C1 segment of cervical spinal cord (tissue), 14 donors: ENCODE measurements at regions not wholly inside any gene's neighbourhood (a gene's known extent, or its start where the extent isn't known, plus 50 kb on each side); places are given as distances from the start of the nearest gene placed in this dataset.
"Not testable (repeated sequence)": the region's sequence is repeated elsewhere in the genome, so short reads cannot be mapped to it uniquely, and the experiment has no call there.

ENCODE experiments used
- DNase-seq, 14 donors: peaks; one replicate each; lab custom pipeline; 2025; lab: John Stamatoyannopoulos, UW

DNA sequence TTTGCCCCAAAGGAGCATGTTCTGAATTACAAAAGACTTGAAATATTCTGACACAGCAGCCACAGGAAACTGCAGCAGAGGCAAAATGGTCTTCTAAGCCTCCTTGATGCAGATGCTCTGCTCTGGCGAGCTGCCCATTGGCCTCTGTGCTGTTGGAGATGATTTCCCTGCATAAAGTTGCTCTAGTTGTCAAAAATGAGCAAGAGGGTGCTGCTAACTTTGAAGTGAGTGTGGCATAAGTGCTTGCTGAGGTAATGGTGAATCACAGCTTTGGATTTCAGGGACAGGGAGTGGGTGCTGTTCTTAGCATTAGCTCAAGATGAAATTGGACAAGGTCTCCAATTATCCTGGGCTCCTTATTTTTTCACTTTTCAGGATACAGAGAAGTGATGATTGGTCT, 435.4 kb downstream of the TMEM135 start:
- no peak for DNase-seq

DNA sequence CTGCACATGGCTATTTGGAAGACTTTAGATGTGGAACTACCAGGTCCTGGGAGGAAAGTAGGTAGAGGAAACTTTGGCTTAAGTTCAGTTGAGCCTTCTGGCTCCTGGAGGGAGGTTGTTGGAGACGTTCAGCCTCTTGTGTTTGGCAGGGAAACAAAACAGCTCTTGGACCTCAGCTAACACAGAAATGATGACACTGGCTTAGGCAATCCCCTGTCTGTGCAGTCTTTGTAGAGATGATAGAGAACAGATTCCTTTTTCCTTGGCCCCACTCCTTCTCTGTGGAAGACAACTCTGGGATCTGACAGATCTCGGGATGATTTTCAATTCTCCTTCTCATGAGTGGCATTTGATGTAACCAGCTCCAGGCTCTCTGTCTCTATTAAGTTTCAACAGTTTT, 428.5 kb downstream of the TMEM135 start:
- DNase-seq, result no peak

DNA sequence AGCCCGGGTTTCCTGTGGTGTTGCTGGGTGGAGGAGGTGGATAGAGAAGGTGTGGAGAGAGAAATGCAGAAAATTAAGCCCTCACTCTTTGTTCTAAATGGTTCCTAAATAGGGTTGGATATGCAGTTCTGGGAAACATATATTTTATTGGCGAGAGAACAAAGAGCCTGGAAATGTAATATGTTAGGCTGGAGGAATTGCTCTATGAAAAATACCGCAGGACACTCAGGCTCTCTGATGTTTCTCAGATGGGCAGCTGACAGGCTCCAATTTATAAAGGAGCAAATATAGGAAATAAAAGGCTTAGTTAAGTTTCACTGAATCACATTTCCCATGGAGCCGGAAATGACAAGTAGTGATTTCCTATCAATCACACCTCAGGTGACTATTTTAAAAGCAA, 428.0 kb downstream of the TMEM135 start:
- DNase-seq, result no peak

DNA sequence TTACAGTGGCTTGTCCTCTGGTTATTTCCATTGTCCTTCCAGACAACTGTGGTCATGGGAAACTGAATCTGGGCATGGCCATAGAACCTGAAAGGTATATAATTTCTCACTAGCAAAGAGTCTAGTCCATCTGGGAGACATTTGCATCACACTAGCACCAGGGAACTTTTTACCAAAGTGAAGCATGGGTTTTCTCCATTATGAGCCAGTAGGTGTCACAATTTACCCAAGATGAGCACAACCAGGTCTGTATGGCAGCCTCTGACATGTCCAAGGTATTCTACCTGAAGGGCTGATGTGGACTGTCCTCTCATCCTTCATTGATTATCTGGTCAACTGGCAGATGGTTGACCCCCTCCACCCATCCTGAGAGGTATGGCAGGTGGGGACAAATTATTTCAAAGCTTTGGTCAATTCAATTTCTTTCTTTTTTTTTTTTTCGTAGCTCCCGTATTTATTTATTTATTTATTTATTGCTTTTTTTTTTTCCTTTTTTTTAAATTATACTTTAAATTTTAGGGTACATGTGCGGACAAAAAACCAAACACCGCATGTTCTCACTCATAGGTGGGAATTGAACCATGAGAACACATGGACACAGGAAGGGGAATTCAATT, 425.9 kb downstream of the TMEM135 start:
- DNase-seq, result no peak

DNA sequence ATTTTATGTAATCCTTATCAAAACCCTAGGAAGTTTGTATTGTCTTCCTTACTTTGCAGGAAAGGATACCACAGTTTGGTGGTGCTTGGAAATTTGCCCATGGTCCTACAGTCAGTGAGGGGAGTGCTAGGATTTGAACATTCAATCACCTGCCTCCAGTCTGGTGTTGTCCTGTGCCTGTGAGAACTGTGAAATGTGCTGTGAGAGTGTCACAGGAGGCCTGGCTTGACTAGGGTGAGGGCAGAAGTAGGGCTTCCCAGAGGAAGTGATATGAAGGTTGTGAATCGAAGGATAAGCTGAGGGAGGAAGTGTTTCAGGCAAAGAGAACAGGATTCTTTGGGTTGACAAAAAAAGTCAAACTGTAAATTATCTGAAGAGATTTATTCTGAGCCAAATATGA, 424.4 kb downstream of the TMEM135 start:
- no peak for DNase-seq

DNA sequence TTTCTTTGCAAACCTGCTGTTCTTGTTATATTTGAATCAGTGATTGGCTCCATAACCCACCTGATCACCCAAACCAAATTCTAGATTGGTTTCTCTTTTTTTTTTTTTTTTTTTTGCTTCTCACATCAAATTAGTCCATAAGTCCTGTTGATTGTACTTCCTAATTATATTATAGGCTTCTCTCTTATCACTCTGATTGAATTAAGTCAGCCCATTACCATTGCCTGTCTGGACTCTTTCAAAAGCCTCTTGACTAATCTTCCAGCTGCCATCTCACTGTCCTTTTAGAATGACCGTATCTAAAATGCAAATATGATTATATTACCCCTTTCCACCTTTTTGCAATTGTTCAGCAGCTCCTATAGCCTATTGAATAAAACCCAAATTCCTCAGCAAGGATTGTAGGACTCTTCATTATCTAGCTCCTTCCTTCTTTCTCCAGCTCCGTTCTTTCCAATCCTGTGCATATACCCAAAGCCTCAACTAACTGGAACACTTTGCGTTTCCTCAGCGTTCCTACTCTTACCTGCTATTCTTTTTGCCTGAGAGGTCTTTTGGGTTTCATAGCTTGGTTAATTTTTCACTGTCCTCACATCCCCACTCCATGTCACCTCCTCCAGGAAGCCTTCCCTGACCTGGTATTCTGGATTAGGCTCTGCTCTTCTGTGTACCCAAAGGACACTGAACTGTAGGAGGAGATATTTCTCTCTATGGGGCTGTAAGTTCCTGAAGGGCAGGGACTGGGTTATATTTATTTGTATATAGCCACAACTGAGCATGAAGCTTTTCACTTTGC, 423.3 kb downstream of the TMEM135 start:
- no peak for DNase-seq

DNA sequence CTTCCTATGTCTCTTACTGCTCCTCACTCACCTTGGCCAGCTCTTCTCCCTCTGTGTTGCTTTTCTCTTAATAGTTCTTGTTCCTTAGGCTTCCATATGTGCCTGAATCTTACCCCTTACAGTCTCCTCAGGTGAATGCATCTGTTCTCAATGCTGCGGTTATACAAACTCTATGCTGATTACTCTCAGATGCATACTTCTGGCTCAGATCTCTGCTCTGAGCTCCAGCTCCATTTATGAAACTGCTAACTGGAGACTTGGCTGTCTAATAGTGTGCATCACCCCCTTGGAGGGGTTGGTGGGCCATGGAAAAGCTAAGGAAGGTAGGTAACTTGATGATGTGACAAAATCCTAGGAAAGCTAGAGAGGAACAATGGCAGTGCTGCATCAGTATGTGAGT, 422.5 kb downstream of the TMEM135 start:
- DNase-seq, result no peak

DNA sequence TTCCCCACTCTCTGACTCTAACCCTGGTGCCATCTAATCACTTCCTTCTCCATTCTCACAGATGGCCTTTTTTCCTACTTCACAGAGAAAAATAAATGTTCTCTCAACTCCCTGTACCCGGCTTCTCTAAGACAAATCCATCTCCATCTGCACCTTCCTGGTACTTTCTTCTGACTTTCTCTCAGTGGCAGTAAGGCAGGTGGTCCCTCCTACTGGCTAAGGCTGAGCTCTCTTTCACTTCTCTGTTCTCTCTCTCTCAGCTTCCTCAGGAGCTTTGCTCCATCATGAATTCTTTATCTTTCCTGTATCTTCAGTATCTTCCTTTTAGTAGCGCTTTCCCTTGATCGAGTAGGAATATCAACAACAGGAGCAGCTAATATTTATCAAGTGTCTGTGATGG, 421.6 kb downstream of the TMEM135 start:
- DNase-seq, result no peak

DNA sequence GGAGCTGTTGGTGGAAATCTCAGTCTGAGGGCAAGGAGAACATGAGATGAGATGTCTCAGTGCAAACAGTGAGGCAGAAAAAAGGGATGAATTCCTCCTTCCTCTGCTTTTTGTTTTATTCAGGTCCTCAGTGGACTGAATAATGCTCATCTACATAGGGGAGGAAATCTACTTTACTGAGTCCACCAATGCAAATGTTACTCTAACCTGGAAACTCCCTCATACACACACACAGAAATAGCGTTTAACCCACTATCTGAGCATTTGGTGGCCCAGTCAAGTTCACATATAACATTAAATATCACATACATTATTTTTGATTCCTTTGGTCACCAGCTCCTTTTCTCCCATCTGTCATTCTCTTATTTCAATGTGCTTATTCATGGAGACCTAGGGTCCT, 418.8 kb downstream of the TMEM135 start:
- no peak for DNase-seq

DNA sequence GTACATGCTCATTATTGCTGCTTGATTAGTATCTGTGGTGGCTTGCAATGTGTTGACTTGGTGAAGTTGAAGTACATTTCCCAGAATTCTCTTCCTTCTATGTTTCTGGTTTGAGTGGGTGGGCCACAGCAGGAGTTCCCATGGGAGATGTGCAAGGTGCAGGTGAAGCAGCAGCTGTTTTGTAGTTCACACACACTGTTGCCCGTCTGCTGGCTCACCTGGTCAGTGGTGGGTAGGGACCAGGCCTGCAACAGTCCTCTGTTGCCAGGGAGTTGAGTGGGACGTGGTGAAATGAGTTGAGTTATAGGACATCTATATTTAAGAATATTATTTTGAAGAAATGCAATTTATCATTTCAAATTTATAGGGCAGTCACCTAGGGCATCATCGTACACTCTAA, 417.4 kb downstream of the TMEM135 start:
- DNase-seq, result no peak

DNA sequence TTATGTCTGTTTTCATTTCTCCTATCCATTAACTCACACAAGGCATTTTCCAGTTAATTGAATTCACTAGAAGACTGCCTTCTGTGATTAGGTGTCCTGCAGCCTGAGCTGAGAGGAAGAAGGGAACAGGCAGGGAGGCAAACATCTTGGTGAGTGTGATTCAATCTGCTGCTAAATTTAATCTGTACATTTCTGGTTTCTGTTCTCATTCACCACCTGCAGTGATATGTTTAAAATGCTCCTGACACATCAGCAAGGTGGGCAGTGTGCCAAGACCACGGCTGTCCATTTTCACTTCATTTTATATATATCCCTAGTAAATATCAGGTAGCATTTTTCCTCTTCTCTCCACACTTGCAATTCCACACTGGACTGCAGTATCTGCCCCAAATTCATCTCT, 416.5 kb downstream of the TMEM135 start:
- DNase-seq, result no peak

DNA sequence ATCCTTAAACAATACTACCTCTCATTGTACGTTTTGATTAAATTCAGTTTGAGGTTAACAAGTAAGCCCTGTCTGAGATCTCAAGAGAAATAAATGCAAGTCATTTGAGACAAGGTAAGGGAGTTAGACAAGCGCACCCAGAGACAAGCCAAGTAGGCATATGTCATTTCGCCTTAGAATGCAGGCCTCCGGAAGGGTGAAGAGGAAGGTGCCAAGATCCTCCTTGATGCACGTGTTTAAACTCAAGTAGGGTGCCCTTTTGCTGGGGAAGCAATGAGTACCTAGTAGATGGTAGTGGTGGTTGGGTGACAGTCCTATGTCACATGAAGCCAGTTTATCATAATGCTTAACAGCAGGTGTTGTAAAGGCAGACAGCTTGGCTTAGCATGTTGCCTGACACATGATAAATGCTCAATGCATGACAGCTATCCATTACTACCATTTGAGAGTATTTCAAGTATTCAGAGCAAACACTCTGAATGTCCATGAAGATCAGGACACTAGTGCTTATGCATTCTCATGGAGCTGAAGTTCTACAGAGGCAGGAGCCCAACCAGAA, 415.9 kb downstream of the TMEM135 start:
- no peak for DNase-seq

DNA sequence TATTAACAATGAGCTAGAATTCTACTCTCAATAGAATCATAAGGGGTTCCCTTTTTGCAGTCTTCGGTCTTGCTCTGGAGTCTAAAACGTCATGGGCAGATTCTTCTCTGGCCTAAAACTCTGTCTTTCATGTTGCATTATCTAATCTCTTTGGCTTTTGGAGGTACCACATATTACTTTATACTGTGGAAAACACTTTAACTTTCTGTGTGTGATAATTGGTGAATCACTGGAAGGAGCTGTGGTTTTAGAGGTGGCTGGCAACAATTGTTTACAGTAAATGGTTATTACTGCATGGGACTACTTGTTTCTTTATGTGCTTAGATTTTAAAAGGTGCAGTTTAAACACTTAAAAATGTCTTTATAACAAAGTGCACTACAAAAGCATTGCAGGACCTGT, 414.3 kb downstream of the TMEM135 start:
- DNase-seq, result not testable (repeated sequence)

DNA sequence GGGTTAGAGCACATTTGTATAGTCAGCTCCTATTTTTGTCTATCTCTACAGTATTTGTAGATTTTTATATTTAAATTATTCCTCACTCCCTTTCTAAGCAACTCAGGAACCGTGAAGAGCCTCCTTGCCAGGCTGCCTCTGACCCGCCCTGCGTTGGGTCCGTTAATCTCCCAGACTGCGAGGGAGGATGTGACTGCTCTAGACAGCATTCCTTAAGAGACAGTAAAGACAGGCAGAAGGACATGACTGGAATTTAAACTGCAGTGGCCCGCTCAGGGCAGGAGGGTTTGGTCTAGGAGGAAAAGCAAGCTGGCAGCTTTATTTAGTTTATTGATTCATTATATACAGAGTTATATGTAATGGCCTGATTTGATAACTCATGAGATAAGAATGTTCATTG, 413.7 kb downstream of the TMEM135 start:
- DNase-seq, result no peak

DNA sequence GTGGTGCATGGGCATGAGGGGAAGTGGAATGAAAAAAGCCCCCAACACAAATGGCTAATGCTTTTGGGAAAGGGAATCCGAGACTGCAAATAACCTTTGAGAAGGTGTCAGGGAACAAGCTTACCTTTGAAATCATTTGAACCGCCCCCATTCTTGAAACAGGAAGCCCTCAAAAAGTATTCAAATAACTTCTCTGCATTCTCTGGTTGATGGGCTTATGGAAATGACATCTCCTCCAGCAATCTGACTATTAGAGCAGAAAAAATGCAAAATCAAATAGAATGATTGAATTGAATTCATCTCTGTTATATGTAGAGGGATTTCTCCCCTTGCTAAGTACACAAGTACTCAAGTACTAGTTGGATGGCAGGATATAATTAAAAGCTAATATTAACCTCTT, 409.9 kb downstream of the TMEM135 start:
- DNase-seq, result no peak

DNA sequence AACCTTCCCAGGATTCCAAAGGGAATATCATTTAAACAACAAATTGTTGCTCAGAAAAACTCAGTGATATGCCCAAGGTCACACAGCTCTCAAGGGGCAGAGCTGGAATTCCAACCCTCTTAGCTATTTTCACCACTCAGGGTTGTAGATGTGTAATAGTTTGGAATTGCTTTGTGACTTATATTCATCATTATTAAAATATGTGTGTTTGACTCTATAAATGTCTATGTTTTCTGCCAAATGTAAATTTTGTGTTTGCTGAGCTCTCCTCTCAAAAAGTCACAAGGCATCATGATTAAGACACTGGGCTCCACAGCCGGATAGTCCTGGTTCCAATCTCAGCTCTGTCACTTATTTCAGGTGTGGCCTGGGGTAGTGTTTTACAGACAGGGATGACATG, 407.3 kb downstream of the TMEM135 start:
- no peak for DNase-seq

DNA sequence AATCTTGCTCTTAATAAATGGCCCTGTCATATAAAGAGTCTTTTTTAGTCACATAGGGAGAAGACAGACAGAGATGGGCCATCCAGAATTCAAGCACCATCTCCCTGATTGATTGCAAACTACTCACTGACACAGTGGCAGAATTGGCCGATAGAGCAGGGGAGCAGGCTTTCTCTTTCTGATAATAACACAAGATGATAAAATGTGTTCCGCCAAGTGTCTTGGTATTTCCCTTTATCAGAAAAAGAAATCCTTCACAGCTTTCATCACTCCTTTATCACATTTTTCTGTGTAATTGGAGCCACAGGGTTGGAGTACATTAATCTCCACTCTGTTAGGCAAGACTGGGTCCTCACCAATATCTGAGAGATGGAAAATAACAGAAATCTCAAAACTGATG, 406.0 kb downstream of the TMEM135 start:
- no peak for DNase-seq

DNA sequence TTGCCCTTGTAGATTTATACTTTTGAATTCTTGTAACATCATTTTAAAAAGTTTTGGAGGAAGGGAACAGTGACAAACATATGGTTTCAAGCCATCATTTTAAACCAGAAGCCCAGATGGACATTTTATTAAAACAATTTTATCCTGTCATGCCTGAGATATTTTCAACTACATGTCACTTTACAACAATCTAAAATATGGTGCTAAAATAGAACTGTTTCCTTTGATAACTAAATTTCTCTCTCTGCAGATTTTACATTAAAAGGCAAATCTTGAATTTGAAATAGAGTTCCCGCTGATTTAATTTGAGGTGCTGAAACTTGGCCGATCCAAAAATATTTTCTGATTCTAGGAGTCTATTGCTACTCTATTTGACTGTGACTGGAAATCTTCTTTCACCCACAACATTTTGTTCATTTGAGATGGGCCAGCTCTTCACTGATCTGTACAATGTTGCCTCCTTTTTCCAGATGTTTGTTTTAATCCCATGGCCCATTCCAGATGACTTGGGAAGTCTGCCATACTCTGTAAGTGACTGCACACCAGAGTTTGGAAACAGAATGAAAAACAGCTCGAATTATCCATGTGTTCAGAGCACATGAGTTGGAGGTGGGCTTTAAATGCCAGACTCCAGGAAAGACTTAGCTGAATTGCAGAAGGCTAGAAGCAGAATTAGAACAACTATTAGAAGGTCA, 402.5 kb downstream of the TMEM135 start:
- no peak for DNase-seq

DNA sequence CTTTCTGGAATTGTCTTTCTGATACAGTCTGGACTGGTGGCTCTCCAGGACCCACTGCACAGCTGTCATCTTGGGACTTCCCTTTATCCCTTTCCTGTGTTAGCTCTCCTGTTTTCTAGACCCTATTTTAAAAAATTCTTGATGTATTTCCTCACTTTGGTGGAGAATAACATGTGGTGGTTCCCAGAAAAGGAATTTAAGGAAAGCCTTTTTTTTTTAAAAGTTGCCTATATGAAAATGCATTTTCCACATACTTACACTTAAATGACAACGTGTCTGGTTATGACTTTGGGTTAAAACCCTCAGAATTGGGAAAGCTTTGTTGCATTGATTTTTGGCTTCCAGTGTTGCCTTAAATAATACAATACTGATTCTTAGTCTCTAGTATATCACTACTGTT, 400.7 kb downstream of the TMEM135 start:
- DNase-seq, result no peak

DNA sequence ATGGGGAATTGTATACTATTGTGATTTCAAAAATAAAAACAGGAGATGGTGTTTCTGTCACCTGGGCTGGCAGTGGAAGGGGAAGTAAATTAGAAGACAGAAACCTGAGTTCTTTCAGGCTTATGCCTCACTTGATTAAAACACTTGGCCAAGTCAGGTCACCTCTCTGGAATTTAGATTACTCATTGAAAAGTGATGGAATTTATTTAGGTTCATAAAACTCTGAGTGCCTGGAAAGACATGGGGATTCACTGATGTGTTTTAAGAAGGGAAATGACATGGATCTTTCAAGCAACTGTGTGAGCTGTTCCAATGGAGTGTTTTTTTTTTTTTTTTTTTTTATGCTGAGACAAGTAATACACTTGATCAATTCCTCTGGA, 400.1 kb downstream of the TMEM135 start:
- DNase-seq, result no peak

DNA sequence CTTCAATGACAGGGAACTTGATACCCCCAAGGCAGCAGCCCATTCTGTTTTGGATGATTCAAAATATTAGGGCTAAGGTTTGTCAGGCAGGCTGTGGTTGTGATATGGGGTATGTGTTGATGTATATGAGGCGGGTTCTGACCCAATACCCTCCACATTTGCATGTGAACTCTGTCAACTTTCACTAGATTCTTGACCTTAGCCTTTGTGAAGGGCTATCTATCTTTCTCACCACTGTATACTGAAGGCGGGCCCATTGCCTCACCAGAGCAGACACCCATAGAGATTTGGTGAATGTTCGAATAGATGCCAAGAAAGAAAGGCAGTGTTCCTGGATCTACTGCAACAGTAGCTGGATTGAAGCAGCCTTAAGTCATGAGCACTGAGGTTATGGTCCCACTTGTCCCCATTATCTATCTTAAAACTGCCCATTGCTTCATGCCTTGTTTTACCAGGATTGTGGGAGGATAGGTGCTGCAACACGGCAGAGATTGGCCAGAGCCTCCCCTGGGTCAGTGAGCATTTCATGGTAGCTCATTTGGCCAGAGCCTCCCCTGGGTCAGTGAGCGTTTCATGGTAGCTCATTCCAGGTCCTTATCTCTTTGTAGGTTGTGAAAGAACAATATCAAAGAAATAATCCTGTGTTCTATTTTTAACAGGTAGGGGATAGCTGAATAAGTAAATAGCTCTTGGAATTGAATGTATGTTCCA, 399.6 kb downstream of the TMEM135 start:
- no peak for DNase-seq

DNA sequence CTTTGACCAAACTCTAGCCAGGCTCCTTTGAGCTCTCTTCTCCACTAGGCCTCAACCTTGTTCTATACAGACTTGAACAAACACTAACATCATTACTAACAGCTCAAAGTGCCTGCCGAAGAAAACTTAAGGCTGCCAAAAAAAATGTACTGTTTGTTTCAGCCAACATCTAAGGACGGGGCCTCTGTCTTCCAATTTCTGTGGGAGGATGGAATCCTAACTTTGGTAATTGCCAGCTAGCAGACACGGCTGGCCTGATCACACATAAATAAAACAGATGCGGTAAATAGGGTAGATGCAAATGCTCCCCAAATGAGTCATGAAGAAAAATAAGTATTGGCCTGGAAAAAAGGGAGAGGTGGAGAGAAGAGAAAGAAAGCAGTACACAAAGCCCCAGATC, 394.3 kb downstream of the TMEM135 start:
- DNase-seq, result no peak
